Effector CD8-positive, alpha-beta T cell (primary cell): ENCODE measurements at regions not wholly inside any gene's neighbourhood (a gene's known extent, or its start where the extent isn't known, plus 50 kb on each side); places are given as distances from the start of the nearest gene placed in this dataset.

Experiments
- DNase-seq: peaks from one replicate; lab custom pipeline; 2025; lab: John Stamatoyannopoulos, UW

- no peak for DNase-seq
Observed at GRCh38 chr5:61905613-61906012, 400.4 kb upstream of the KIF2A start.

- no peak for DNase-seq
Observed at GRCh38 chr5:61906820-61907219, 399.2 kb upstream of the KIF2A start.

- DNase-seq: no peak
Observed at GRCh38 chr5:61907995-61908394, 398.0 kb upstream of the KIF2A start.

GRCh38 chr5:61910771-61911170, 395.2 kb upstream of the KIF2A start:
- no peak for DNase-seq

- DNase-seq: no peak
Observed at GRCh38 chr5:61912559-61912958, 393.4 kb upstream of the KIF2A start.

- no peak for DNase-seq
Observed at GRCh38 chr5:61915646-61916045, 390.4 kb upstream of the KIF2A start.

- DNase-seq: no peak
Observed at GRCh38 chr5:61916621-61917620, 389.1 kb upstream of the KIF2A start.

- DNase-seq: no peak
Observed at GRCh38 chr5:61918611-61919010, 387.4 kb upstream of the KIF2A start.

GRCh38 chr5:61919920-61920319, 386.1 kb upstream of the KIF2A start:
- DNase-seq: no peak

GRCh38 chr5:61924251-61924650, 381.8 kb upstream of the KIF2A start:
- DNase-seq: no peak

GRCh38 chr5:61926911-61927310, 379.1 kb upstream of the KIF2A start:
- DNase-seq: no peak

- DNase-seq: no peak
Observed at GRCh38 chr5:61931236-61931635, 374.8 kb upstream of the KIF2A start.

GRCh38 chr5:61933787-61934626, 372.0 kb upstream of the KIF2A start:
- DNase-seq: no peak

- DNase-seq: no peak
Observed at GRCh38 chr5:61941637-61942036, 364.4 kb upstream of the KIF2A start.

GRCh38 chr5:61942462-61943049, 363.4 kb upstream of the KIF2A start:
- no peak for DNase-seq

- DNase-seq: no peak
Observed at GRCh38 chr5:61943713-61944112, 362.3 kb upstream of the KIF2A start.

- DNase-seq: no peak
Observed at GRCh38 chr5:61948151-61948550, 357.9 kb upstream of the KIF2A start.

GRCh38 chr5:61949054-61949678, 356.8 kb upstream of the KIF2A start:
- no peak for DNase-seq

- DNase-seq: no peak
Observed at GRCh38 chr5:61949679-61950435, 356.1 kb upstream of the KIF2A start.

GRCh38 chr5:61951295-61951694, 354.7 kb upstream of the KIF2A start:
- DNase-seq: no peak

- DNase-seq: no peak
Observed at GRCh38 chr5:61953913-61954312, 352.1 kb upstream of the KIF2A start.
